ENCODE measurements at regions not wholly inside any gene's neighbourhood (a gene's known extent, or its start where the extent isn't known, plus 50 kb on each side); places are given as distances from the start of the nearest gene placed in this dataset.
"Not testable (repeated sequence)": the region's sequence is repeated elsewhere in the genome, so short reads cannot be mapped to it uniquely, and the experiment has no call there.

GRCh38 chr2:8611246-8611645 is 70.6 kb upstream of the ID2 start:
- Histone ChIP-seq H3K79me2 (ENCODE audit: low read length) (no peaks in the 10 kb centered on the region), H3F3A (ENCODE audit: insufficient read depth, low read length) (peaks cover 14% of the 10 kb centered on the region), H3K36me3 (replicated peaks; ENCODE audit: insufficient read depth, low read length) (no peaks in the 10 kb centered on the region), H3K9me2 (replicated peaks; ENCODE audit: insufficient read depth, low read length) (no peaks in the 10 kb centered on the region), H3K4me2 (ENCODE audit: low read depth, low read length) (no peak overlapping the region), H3K27me3 (replicated peaks; ENCODE audit: insufficient read depth, low read length) (no peaks in the 10 kb centered on the region), H3K9me3 (replicated peaks; ENCODE audit: insufficient read depth, low read length) (no peaks in the 10 kb centered on the region), H3K27ac (ENCODE audit: low read length) (no peak overlapping the region), H4K20me1 (ENCODE audit: insufficient read depth, low read length) (no peaks in the 10 kb centered on the region), H3K4me1 (ENCODE audit: low read length) (peaks cover 16% of the 10 kb centered on the region), H3K9ac (ENCODE audit: low read length) (no peak overlapping the region), H3K4me3 (ENCODE audit: low read length) (no peak overlapping the region), H2AFZ (ENCODE audit: low read length) (no peak overlapping the region)
- DNase-seq = no peak
- TF ChIP-seq EZH2phosphoT487 (IDR thresholded peaks at IDR 0.05; ENCODE audit: low read length) (no peak), CTCF (IDR thresholded peaks at IDR 0.05; ENCODE audit: low read length) (no peak), EZH2 (optimal IDR thresholded peaks at IDR 0.05; ENCODE audit: low read depth, low read length) (no peak)

- TF ChIP-seq EZH2phosphoT487 (IDR thresholded peaks at IDR 0.05; ENCODE audit: low read length) = no peak
- TF ChIP-seq CTCF (IDR thresholded peaks at IDR 0.05; ENCODE audit: low read length) = no peak
- TF ChIP-seq EZH2 (optimal IDR thresholded peaks at IDR 0.05; ENCODE audit: low read depth, low read length) = no peak
- Histone ChIP-seq H3K27ac (ENCODE audit: low read length) (no peak overlapping the region), H3K79me2 (ENCODE audit: low read length) (no peaks in the 10 kb centered on the region), H3K9me2 (replicated peaks; ENCODE audit: insufficient read depth, low read length) (no peaks in the 10 kb centered on the region), H3K27me3 (replicated peaks; ENCODE audit: insufficient read depth, low read length) (no peaks in the 10 kb centered on the region), H3K4me3 (ENCODE audit: low read length) (no peak overlapping the region), H2AFZ (ENCODE audit: low read length) (no peak overlapping the region), H3K4me1 (ENCODE audit: low read length) (peaks cover 12% of the 10 kb centered on the region), H3F3A (ENCODE audit: insufficient read depth, low read length) (peaks cover 10% of the 10 kb centered on the region), H3K36me3 (replicated peaks; ENCODE audit: insufficient read depth, low read length) (no peaks in the 10 kb centered on the region), H3K4me2 (ENCODE audit: low read depth, low read length) (no peak overlapping the region), H3K9ac (ENCODE audit: low read length) (no peak overlapping the region), H3K9me3 (replicated peaks; ENCODE audit: insufficient read depth, low read length) (no peaks in the 10 kb centered on the region), H4K20me1 (ENCODE audit: insufficient read depth, low read length) (no peaks in the 10 kb centered on the region)
- DNase-seq = no peak
Measured at GRCh38 chr2:8611700-8612099, 70.2 kb upstream of the ID2 start.

- H3K9me3 ChIP-seq (replicated peaks; ENCODE audit: insufficient read depth, low read length) = no peaks in the 10 kb centered on the region
- peaks cover 1% of the 10 kb centered on the region for H3K4me1 ChIP-seq (ENCODE audit: low read length)
- no peaks in the 10 kb centered on the region for H3K79me2 ChIP-seq (ENCODE audit: low read length)
- H3K9me2 ChIP-seq (replicated peaks; ENCODE audit: insufficient read depth, low read length) = no peaks in the 10 kb centered on the region
- H3F3A ChIP-seq (ENCODE audit: insufficient read depth, low read length) = no peaks in the 10 kb centered on the region
- H4K20me1 ChIP-seq (ENCODE audit: insufficient read depth, low read length) = no peaks in the 10 kb centered on the region
- TF ChIP-seq EZH2phosphoT487 (IDR thresholded peaks at IDR 0.05; ENCODE audit: low read length) (no peak), CTCF (IDR thresholded peaks at IDR 0.05; ENCODE audit: low read length) (no peak), EZH2 (optimal IDR thresholded peaks at IDR 0.05; ENCODE audit: low read depth, low read length) (no peak)
- H3K27me3 ChIP-seq (replicated peaks; ENCODE audit: insufficient read depth, low read length) = no peaks in the 10 kb centered on the region
- H3K9ac ChIP-seq (ENCODE audit: low read length) = no peak overlapping the region
- no peak for DNase-seq
- H2AFZ ChIP-seq (ENCODE audit: low read length) = no peak overlapping the region
- H3K27ac ChIP-seq (ENCODE audit: low read length) = no peak overlapping the region
- H3K36me3 ChIP-seq (replicated peaks; ENCODE audit: insufficient read depth, low read length) = no peaks in the 10 kb centered on the region
- H3K4me2 ChIP-seq (ENCODE audit: low read depth, low read length) = no peak overlapping the region
- no peak overlapping the region for H3K4me3 ChIP-seq (ENCODE audit: low read length)
Measured at GRCh38 chr2:8612734-8613179, 69.1 kb upstream of the ID2 start.

GRCh38 chr2:8613207-8613999 is 68.5 kb upstream of the ID2 start:
- DNase-seq; H3K4me2 ChIP-seq (ENCODE audit: low read depth, low read length); H4K20me1 ChIP-seq (ENCODE audit: insufficient read depth, low read length); H3K4me1 ChIP-seq (ENCODE audit: low read length); H3K36me3 ChIP-seq (replicated peaks; ENCODE audit: insufficient read depth, low read length); H2AFZ ChIP-seq (ENCODE audit: low read length); H3K9ac ChIP-seq (ENCODE audit: low read length); H3K9me3 ChIP-seq (replicated peaks; ENCODE audit: insufficient read depth, low read length); H3K27ac ChIP-seq (ENCODE audit: low read length); H3K79me2 ChIP-seq (ENCODE audit: low read length); H3K4me3 ChIP-seq (ENCODE audit: low read length); H3F3A ChIP-seq (ENCODE audit: insufficient read depth, low read length); H3K9me2 ChIP-seq (replicated peaks; ENCODE audit: insufficient read depth, low read length); H3K27me3 ChIP-seq (replicated peaks; ENCODE audit: insufficient read depth, low read length): not testable (repeated sequence)
